ENCODE measurements at regions not wholly inside any gene's neighbourhood (a gene's known extent, or its start where the extent isn't known, plus 50 kb on each side); places are given as distances from the start of the nearest gene placed in this dataset.
A peak's percentile ranks its signal among the peaks of the same experiment; 100 is the strongest.
"Not testable (repeated sequence)": the region's sequence is repeated elsewhere in the genome, so short reads cannot be mapped to it uniquely, and the experiment has no call there.

DNA sequence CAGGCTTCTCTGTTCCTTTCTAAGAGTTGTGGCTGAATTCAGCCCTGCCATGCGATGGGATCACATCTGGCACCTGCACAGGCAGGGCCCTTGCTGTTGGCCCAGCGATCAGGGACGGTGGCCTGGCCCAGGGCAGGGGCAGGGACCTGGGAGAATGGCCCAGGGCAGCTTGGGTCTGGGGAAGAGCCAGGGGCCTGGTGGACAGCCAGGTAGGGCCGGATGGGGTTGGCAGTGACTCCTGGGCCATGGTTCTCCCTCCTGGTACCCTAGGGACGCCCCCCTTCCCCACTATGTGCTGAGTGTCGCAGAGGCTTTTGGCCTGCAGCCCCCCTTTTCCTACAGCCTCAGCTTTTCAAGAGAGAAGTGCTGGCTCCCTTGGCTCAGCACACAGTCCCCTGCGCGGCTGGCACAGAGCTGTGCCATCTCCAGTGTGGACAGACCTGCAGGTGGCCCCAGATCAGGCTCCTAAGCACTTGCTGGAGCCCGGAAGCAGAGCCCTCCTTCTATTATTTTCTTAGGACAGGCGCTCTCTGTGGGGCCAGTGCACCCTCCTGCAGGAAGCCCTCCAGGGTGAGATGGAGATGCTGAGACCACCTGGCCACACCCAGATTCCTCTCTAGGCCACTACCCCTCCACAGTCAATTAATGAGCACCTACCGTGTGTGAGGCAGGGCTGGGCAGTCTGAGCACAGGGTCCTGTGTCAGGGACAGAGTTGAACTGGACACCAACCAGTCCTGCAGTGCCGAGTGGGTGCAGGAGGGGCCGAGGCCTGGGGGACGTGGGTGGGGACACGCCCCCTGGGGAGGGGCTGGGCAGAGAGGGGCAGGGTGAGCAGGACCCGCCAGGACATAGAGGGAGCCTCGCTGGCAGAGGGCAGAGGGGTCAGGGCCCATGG, 267.6 kb downstream of the ADGRD1 start:
- H3K27me3 Mint-ChIP-seq, result peaks cover 5% of the 10 kb centered on the region
- H3K27ac Mint-ChIP-seq, result no peak overlapping the region
- no peak overlapping the region for H3K4me3 Mint-ChIP-seq
- H3K36me3 Mint-ChIP-seq, result no peaks in the 10 kb centered on the region
- H3K4me1 Mint-ChIP-seq (ENCODE audit: low read depth), result peaks cover 10% of the 10 kb centered on the region
- no peaks in the 10 kb centered on the region for H3K9me3 Mint-ChIP-seq (ENCODE audit: low read depth)

DNA sequence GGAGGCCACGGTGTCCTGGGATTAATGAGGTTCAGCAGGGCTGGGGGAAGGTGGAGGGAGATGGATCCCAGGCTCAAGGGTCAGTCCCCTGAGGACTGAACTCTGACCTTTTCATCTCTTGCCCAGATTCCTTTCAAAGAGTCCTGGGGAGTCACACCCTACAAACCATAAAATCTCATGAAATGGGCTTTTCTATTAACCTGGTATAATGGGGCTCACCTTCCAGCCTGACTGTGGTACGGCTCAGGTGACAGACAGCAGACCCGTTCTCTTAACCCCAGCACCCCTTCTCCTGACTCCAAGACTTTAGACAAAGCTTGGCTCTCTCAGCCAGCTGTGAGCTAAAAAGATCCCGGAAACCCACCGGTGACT, 268.2 kb downstream of the ADGRD1 start:
- H3K9me3 Mint-ChIP-seq (ENCODE audit: low read depth), result no peaks in the 10 kb centered on the region
- peak overlapping the region; percentile 56 for H3K4me3 Mint-ChIP-seq
- peaks cover 10% of the 10 kb centered on the region for H3K4me1 Mint-ChIP-seq (ENCODE audit: low read depth)
- H3K27ac Mint-ChIP-seq, result no peak overlapping the region
- peaks cover 4% of the 10 kb centered on the region for H3K27me3 Mint-ChIP-seq
- H3K36me3 Mint-ChIP-seq, result no peaks in the 10 kb centered on the region

- H3K4me1 Mint-ChIP-seq (ENCODE audit: low read depth), result peaks cover 9% of the 10 kb centered on the region
- peak overlapping the region; percentile 56 for H3K4me3 Mint-ChIP-seq
- H3K9me3 Mint-ChIP-seq (ENCODE audit: low read depth), result no peaks in the 10 kb centered on the region
- peaks cover 2% of the 10 kb centered on the region for H3K27me3 Mint-ChIP-seq
- H3K36me3 Mint-ChIP-seq, result no peaks in the 10 kb centered on the region
- no peak overlapping the region for H3K27ac Mint-ChIP-seq
Observed at GRCh38 chr12:131222329-131223139, 268.8 kb downstream of the ADGRD1 start.

DNA sequence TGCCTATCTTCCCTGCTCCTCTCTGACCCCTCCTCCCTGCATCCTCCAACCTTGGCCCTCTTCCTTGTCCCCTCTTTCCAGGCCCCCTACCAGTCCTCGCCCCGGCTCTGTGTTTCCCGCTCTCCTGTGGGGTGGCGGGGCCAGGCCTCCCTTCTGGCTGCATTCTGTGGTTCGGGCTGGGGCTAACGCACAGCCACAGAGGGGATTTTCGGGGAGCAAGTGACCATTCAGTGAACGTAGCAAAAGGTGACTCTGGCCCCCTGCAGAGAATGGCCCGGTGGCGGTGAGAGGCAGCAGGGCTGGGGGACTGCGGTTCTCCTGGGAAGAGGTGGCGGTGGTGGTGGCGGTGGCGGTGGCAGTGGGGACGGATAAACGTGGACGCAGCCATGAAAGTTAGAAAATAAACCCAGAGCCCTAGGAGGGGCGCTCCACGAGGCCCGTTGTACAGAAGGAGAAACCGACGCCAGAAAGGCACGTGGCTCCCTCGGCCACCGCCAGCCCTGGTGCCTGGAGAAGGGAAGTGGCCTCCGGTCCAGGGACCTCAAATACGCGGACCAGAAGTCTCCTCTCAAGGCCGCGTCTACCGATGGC, 269.6 kb downstream of the ADGRD1 start:
- peaks cover 1% of the 10 kb centered on the region for H3K27me3 Mint-ChIP-seq
- H3K4me1 Mint-ChIP-seq (ENCODE audit: low read depth), result peaks cover 9% of the 10 kb centered on the region
- no peaks in the 10 kb centered on the region for H3K9me3 Mint-ChIP-seq (ENCODE audit: low read depth)
- H3K27ac Mint-ChIP-seq, result no peak overlapping the region
- H3K36me3 Mint-ChIP-seq, result no peaks in the 10 kb centered on the region
- H3K4me3 Mint-ChIP-seq, result no peak overlapping the region

- no peak overlapping the region for H3K4me3 Mint-ChIP-seq
- H3K27me3 Mint-ChIP-seq, result peaks cover under 1% of the 10 kb centered on the region
- H3K4me1 Mint-ChIP-seq (ENCODE audit: low read depth), result peaks cover 9% of the 10 kb centered on the region
- H3K9me3 Mint-ChIP-seq (ENCODE audit: low read depth), result no peaks in the 10 kb centered on the region
- H3K27ac Mint-ChIP-seq, result no peak overlapping the region
- H3K36me3 Mint-ChIP-seq, result no peaks in the 10 kb centered on the region
Observed at GRCh38 chr12:131223791-131224225, 270.1 kb downstream of the ADGRD1 start.

GRCh38 chr12:131224226-131225065, 270.7 kb downstream of the ADGRD1 start:
- H3K27ac Mint-ChIP-seq; H3K4me3 Mint-ChIP-seq; H3K36me3 Mint-ChIP-seq; H3K9me3 Mint-ChIP-seq (ENCODE audit: low read depth); H3K4me1 Mint-ChIP-seq (ENCODE audit: low read depth); H3K27me3 Mint-ChIP-seq: not testable (repeated sequence)

GRCh38 chr12:131225066-131225380, 271.3 kb downstream of the ADGRD1 start:
- not testable (repeated sequence) for H3K9me3 Mint-ChIP-seq (ENCODE audit: low read depth); H3K27me3 Mint-ChIP-seq; H3K27ac Mint-ChIP-seq; H3K4me3 Mint-ChIP-seq; H3K36me3 Mint-ChIP-seq
- H3K4me1 Mint-ChIP-seq (ENCODE audit: low read depth), result peaks cover 10% of the 10 kb centered on the region

- Mint-ChIP-seq H3K4me1 (ENCODE audit: low read depth) (peaks cover 13% of the 10 kb centered on the region), H3K4me3 (no peak overlapping the region), H3K36me3 (no peaks in the 10 kb centered on the region), H3K27me3 (peaks cover 12% of the 10 kb centered on the region), H3K27ac (no peak overlapping the region), H3K9me3 (ENCODE audit: low read depth) (no peaks in the 10 kb centered on the region)
Observed at GRCh38 chr12:131226345-131227265, 272.9 kb downstream of the ADGRD1 start.

GRCh38 chr12:131227641-131228040, 273.9 kb downstream of the ADGRD1 start:
- H3K4me1 Mint-ChIP-seq (ENCODE audit: low read depth); H3K27ac Mint-ChIP-seq; H3K9me3 Mint-ChIP-seq (ENCODE audit: low read depth): not testable (repeated sequence)

DNA sequence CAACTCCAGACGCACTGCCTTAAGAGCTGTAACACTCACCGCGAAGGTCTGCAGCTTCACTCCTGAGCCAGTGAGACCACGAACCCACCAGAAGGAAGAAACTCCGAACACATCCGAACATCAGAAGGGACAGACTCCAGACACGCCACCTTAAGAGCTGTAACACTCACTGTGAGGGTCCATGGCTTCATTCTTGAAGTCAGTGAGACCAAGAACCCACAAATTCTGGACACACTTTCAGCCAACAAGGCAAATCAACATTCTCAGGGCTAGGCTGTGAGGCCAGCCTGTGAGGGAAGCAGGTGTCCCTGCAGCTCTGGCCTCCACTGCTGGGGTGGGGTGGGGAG, 275.3 kb downstream of the ADGRD1 start:
- H3K9me3 Mint-ChIP-seq (ENCODE audit: low read depth); H3K36me3 Mint-ChIP-seq; H3K4me3 Mint-ChIP-seq; H3K27ac Mint-ChIP-seq; H3K4me1 Mint-ChIP-seq (ENCODE audit: low read depth): not testable (repeated sequence)
- H3K27me3 Mint-ChIP-seq, result peaks cover 12% of the 10 kb centered on the region

More at GRCh38 chr12:131227641-131228040, 273.9 kb downstream of the ADGRD1 start:
- H3K4me3 Mint-ChIP-seq, H3K36me3 Mint-ChIP-seq: not testable (repeated sequence)
- H3K27me3 Mint-ChIP-seq, result peaks cover 12% of the 10 kb centered on the region

- Mint-ChIP-seq H3K27me3 (peaks cover 12% of the 10 kb centered on the region), H3K27ac (no peak overlapping the region), H3K36me3 (no peaks in the 10 kb centered on the region), H3K9me3 (ENCODE audit: low read depth) (no peaks in the 10 kb centered on the region), H3K4me3 (no peak overlapping the region), H3K4me1 (ENCODE audit: low read depth) (peaks cover 4% of the 10 kb centered on the region)
Observed at GRCh38 chr12:131229426-131230339, 276.0 kb downstream of the ADGRD1 start.

DNA sequence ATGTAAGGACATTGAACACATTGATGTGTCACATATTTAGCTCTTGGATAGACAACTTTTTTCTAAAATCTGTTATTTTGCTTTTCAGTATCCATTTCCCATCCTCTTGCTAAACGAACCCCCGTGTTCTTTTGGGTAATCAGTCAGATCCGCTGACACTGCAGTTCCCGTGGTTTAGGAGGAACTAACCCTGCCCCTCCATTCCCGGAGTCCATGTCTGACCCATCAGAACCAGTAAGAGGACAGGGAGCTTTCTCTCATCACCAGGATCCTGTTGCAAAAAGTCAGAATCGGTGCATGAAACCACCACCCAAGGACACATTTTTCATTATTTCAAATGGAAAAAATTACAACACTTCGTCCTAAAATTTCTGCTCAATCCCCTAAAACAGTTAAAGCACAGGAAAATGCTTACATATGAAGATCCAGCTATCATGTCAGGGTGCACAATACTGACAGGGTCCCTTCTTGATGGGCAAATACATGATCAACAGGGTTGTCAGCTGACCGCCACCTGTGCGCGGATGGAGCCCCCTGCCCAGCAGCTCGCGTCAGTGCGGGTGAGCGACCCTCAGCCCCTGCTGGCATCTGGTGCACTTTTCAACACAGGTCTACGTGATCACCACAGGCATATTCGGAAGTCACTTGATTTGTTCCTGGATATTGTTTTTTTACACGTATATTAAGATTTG, 276.8 kb downstream of the ADGRD1 start:
- Mint-ChIP-seq H3K27ac (no peak overlapping the region), H3K4me1 (ENCODE audit: low read depth) (peaks cover 4% of the 10 kb centered on the region), H3K4me3 (no peak overlapping the region), H3K27me3 (peaks cover 12% of the 10 kb centered on the region), H3K36me3 (no peaks in the 10 kb centered on the region), H3K9me3 (ENCODE audit: low read depth) (no peaks in the 10 kb centered on the region)

Measured in activated naive CD8-positive, alpha-beta T cell (primary cell).